Mesendoderm (in vitro differentiated cells): ENCODE measurements at regions not wholly inside any gene's neighbourhood (a gene's known extent, or its start where the extent isn't known, plus 50 kb on each side); places are given as distances from the start of the nearest gene placed in this dataset.
"Not testable (repeated sequence)": the region's sequence is repeated elsewhere in the genome, so short reads cannot be mapped to it uniquely, and the experiment has no call there.

ENCODE experiments used
- DNase-seq: peaks from one replicate; pipeline ENCODE4 v3.0.0; 2013
- H2AK5ac ChIP-seq: 2 replicates; pipeline ENCODE4 v1.6.1; 2013; ENCODE audit warnings: low read length, inconsistent platforms
- H2BK120ac ChIP-seq: 2 replicates; pipeline ENCODE4 v1.6.1; 2013; ENCODE audit warnings: low read depth, mild to moderate bottlenecking, low read length, moderate library complexity, mixed read lengths
- H2BK15ac ChIP-seq: replicated peaks from 2 replicates; pipeline ENCODE4 v1.6.1; 2013; ENCODE audit warnings: low read depth, mild to moderate bottlenecking, moderate library complexity
- H2BK5ac ChIP-seq: 2 replicates; pipeline ENCODE4 v1.6.1; 2013; ENCODE audit warnings: low read length, inconsistent platforms
- H3K18ac ChIP-seq: 2 replicates; pipeline ENCODE4 v1.6.1; 2013; ENCODE audit warnings: mild to moderate bottlenecking, low read length, mixed read lengths
- H3K23ac ChIP-seq: one replicate; pipeline ENCODE4 v1.6.1; 2013; ENCODE audit warnings: low read length
- H3K27ac ChIP-seq: 2 replicates; pipeline ENCODE4 v1.5.1; 2013; ENCODE audit warnings: low read depth, mild to moderate bottlenecking, inconsistent platforms, low read length, moderate library complexity
- H3K27me3 ChIP-seq: 2 replicates; pipeline ENCODE4 v1.6.1; 2013; ENCODE audit warnings: low read length, control low read depth, mild to moderate bottlenecking, inconsistent platforms; ENCODE audit not compliant: insufficient read depth, poor library complexity
- H3K36me3 ChIP-seq: 2 replicates; pipeline ENCODE4 v1.6.1; 2013; ENCODE audit warnings: low read length, inconsistent platforms; ENCODE audit not compliant: control insufficient read depth, insufficient read depth
- H3K4ac ChIP-seq: one replicate; pipeline ENCODE4 v1.6.1; 2013; ENCODE audit warnings: low read depth, mild to moderate bottlenecking, low read length, moderate library complexity
- H3K4me1 ChIP-seq: 2 replicates; pipeline ENCODE4 v1.6.1; 2013; ENCODE audit warnings: low read depth, low read length, inconsistent platforms; ENCODE audit not compliant: control insufficient read depth
- H3K4me2 ChIP-seq: 2 replicates; pipeline ENCODE4 v1.6.1; 2013; ENCODE audit warnings: low read length
- H3K4me3 ChIP-seq: 2 replicates; pipeline ENCODE4 v1.5.1; 2013; ENCODE audit warnings: mild to moderate bottlenecking, low read length
- H3K56ac ChIP-seq: one replicate; pipeline ENCODE4 v1.6.1; 2013; ENCODE audit warnings: low read length
- H3K79me1 ChIP-seq: 2 replicates; pipeline ENCODE4 v1.6.1; 2013; ENCODE audit warnings: low read length, inconsistent platforms
- H3K79me2 ChIP-seq: 2 replicates; pipeline ENCODE4 v1.6.1; 2013; ENCODE audit warnings: mild to moderate bottlenecking, low read length; ENCODE audit not compliant: control insufficient read depth, insufficient read depth
- H3K9ac ChIP-seq: 2 replicates; pipeline ENCODE4 v1.6.1; 2013; ENCODE audit warnings: low read length, inconsistent platforms
- H4K5ac ChIP-seq: one replicate; pipeline ENCODE4 v1.6.1; 2013; ENCODE audit warnings: low read length
- H4K8ac ChIP-seq: one replicate; pipeline ENCODE4 v1.6.1; 2013; ENCODE audit warnings: low read depth, mild to moderate bottlenecking, control low read depth, low read length, moderate library complexity
- WGBS: extraction: QIAGEN DNeasy Blood & Tissue Kit; methylation state at CpG from one replicate; pipeline ENCODE4 v1.1.7; 2013; ENCODE audit warnings: low lambda C conversion rate, missing lambda C conversion rate; ENCODE audit not compliant: insufficient coverage; ENCODE audit errors: extremely low coverage; 5-methylcytosine and 5-hydroxymethylcytosine counted together

DNA sequence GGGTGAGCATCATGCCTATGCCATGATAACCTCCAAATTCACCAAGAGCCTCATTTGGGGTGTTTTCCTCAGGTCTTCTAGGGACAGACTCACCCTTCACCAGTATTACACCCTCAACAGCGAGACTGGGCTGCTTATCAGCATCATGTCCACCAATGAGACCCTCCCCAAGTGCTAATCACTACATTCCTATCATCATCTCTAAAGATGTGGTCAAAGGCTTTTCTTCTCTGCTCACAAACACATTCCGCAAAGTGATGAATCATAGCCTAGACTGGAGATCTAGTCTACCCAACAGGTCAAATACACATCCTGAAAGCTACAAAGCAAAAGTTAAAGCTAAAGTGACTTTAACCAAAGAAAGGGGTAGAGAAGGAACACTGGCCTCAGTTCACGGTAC is 75.3 kb upstream of the C7orf33 start:
- H2BK15ac ChIP-seq, result no peak overlapping the region
- H3K23ac ChIP-seq, result no peak overlapping the region
- no peak overlapping the region for H4K5ac ChIP-seq
- no peak overlapping the region for H3K4ac ChIP-seq
- peaks cover 2% of the 10 kb centered on the region for H3K4me1 ChIP-seq
- no peak overlapping the region for H3K4me2 ChIP-seq
- H3K4me3 ChIP-seq, result no peak overlapping the region
- no peak overlapping the region for H2AK5ac ChIP-seq
- H3K27me3 ChIP-seq, result no peaks in the 10 kb centered on the region
- H3K79me1 ChIP-seq, result no peaks in the 10 kb centered on the region
- H3K36me3 ChIP-seq, result no peaks in the 10 kb centered on the region
- DNase-seq, result peak; percentile 94
- H3K9ac ChIP-seq, result no peak overlapping the region
- no CpG with 5 or more reads among the region's 3 CpGs for WGBS
- no peak overlapping the region for H2BK5ac ChIP-seq
- H3K18ac ChIP-seq, result no peak overlapping the region
- H3K56ac ChIP-seq, result no peak overlapping the region
- no peak overlapping the region for H4K8ac ChIP-seq
- H3K27ac ChIP-seq, result peak overlapping the region; percentile 60
- no peak overlapping the region for H2BK120ac ChIP-seq
- no peaks in the 10 kb centered on the region for H3K79me2 ChIP-seq

DNA sequence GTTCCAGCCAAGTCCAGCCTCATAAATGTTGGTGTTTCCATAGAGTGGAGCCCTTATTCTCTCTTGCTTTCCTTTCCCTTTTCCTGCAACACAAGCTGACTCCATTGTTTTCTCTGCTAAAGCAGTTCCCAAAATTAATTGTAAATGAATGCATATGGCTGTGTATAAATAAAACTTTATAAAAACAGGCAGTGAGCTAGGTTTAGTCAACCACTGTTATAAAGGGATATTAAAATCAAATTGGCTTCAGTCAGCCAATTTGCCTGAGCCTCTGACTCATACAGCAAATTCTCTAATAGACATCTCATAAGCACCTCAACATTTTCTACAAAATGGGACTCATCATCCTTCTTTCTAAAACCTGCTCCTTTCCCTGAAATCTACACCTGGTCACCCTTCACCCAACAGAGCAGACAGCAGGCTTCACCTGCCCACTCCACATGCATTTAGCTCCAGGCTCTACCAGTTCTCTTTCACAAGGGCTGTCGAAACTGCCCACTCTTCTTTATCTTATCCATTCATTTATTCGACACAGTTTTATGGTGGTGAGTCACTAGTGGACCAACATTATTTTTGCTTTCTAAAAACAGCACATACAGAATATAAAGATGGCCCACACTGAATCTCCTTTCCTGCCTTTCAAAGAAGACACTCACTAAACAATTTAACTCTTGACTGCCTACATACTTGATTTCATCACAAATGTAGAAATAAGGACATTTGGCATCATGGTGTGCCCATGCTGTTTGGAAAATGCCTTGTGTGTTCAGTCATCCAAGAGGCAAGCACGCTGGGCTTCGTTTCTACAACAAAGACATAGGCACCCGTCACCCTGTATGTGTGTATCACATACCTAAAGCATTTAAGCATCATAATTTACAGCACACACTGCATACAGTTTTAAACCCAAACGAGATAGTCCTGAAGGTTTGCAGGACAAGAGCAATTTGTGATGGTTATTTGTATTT is 74.6 kb upstream of the C7orf33 start:
- Histone ChIP-seq H3K27ac (peak overlapping the region; percentile 60), H3K4me1 (peaks cover 2% of the 10 kb centered on the region), H3K79me1 (no peaks in the 10 kb centered on the region), H3K27me3 (no peaks in the 10 kb centered on the region), H3K36me3 (no peaks in the 10 kb centered on the region), H4K5ac (no peak overlapping the region), H3K4me3 (no peak overlapping the region), H2BK15ac (no peak overlapping the region), H3K56ac (no peak overlapping the region), H2AK5ac (no peak overlapping the region), H4K8ac (no peak overlapping the region), H3K4ac (no peak overlapping the region), H3K9ac (no peak overlapping the region), H3K4me2 (no peak overlapping the region), H3K23ac (no peak overlapping the region), H3K79me2 (no peaks in the 10 kb centered on the region), H3K18ac (no peak overlapping the region), H2BK5ac (no peak overlapping the region), H2BK120ac (no peak overlapping the region)
- no CpG with 5 or more reads among the region's 6 CpGs for WGBS
- no peak for DNase-seq

DNA sequence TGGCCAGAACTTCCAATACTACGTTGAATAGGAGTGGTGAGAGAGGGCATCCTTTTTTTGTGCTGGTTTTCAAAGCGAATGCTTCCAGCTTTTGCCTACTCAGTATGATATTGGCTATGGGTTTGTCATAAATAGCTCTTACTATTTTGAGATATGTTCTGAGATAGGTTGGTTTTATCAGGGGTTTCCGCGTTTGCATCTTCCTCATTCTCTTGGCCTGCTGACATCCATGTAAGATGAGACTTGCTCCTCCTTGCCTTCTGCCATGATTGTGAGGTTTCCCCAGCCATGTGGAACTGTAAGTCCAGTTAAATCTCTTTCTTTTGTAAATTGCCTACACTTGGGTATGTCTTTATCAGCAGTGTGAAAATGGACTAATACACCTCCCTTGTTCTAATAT is 71.2 kb upstream of the C7orf33 start:
- not testable (repeated sequence) for H4K8ac ChIP-seq, H2AK5ac ChIP-seq, H3K27me3 ChIP-seq, H3K23ac ChIP-seq, H3K56ac ChIP-seq, H3K4ac ChIP-seq, H2BK15ac ChIP-seq, H3K36me3 ChIP-seq, H3K18ac ChIP-seq, H4K5ac ChIP-seq, H3K79me1 ChIP-seq, DNase-seq, H2BK120ac ChIP-seq, H3K9ac ChIP-seq, H3K79me2 ChIP-seq, H3K27ac ChIP-seq, H2BK5ac ChIP-seq, H3K4me3 ChIP-seq, H3K4me2 ChIP-seq, H3K4me1 ChIP-seq
- WGBS, result no CpG with 5 or more reads among the region's 4 CpGs

GRCh38 chr7:148521271-148521670 is 69.3 kb upstream of the C7orf33 start:
- H3K4me2 ChIP-seq, result no peak overlapping the region
- DNase-seq, result no peak
- no peaks in the 10 kb centered on the region for H3K36me3 ChIP-seq
- H2BK5ac ChIP-seq, result no peak overlapping the region
- H3K9ac ChIP-seq, result no peak overlapping the region
- H3K56ac ChIP-seq, result no peak overlapping the region
- H3K4me3 ChIP-seq, result no peak overlapping the region
- no peak overlapping the region for H3K27ac ChIP-seq
- H2AK5ac ChIP-seq, result no peak overlapping the region
- H2BK15ac ChIP-seq, result no peak overlapping the region
- no peak overlapping the region for H2BK120ac ChIP-seq
- H3K4ac ChIP-seq, result no peak overlapping the region
- H3K79me2 ChIP-seq, result no peaks in the 10 kb centered on the region
- H3K4me1 ChIP-seq, result no peaks in the 10 kb centered on the region
- H3K23ac ChIP-seq, result no peak overlapping the region
- no peak overlapping the region for H4K5ac ChIP-seq
- H3K18ac ChIP-seq, result no peak overlapping the region
- H4K8ac ChIP-seq, result no peak overlapping the region
- H3K79me1 ChIP-seq, result no peaks in the 10 kb centered on the region
- no CpG with 5 or more reads among the region's 7 CpGs for WGBS
- no peaks in the 10 kb centered on the region for H3K27me3 ChIP-seq

DNA sequence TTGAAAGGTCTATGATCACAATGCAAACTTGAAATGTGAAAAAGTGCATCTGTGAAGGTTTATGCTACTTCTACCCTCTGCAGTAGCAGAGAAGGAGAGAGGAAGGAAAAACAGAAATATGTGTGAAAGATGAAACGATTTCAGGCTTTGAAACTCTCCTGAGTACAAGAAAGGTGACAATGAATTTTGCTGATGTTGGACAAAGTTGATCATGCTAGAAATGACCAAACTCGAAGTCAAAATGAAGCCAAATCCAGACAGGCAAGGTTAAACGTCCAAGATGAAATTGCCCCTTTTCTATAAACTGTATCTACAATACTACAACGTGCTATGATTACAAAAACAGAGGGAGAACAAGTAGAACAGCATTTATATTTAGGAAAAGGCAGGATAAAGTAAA is 67.0 kb upstream of the C7orf33 start:
- Histone ChIP-seq H3K79me1 (no peaks in the 10 kb centered on the region), H3K23ac (no peak overlapping the region), H3K27me3 (no peaks in the 10 kb centered on the region), H4K5ac (no peak overlapping the region), H3K56ac (no peak overlapping the region), H2BK120ac (no peak overlapping the region), H3K79me2 (no peaks in the 10 kb centered on the region), H3K4me1 (no peaks in the 10 kb centered on the region), H3K4me3 (no peak overlapping the region), H3K4me2 (no peak overlapping the region), H3K27ac (no peak overlapping the region), H3K4ac (no peak overlapping the region), H3K9ac (no peak overlapping the region), H2BK5ac (no peak overlapping the region), H2BK15ac (no peak overlapping the region), H3K36me3 (no peaks in the 10 kb centered on the region), H3K18ac (no peak overlapping the region), H4K8ac (no peak overlapping the region), H2AK5ac (no peak overlapping the region)
- DNase-seq, result no peak
- WGBS, result no CpG with 5 or more reads among the region's 4 CpGs
